SHP77 (cell line): ENCODE measurements at regions not wholly inside any gene's neighbourhood (a gene's known extent, or its start where the extent isn't known, plus 50 kb on each side); places are given as distances from the start of the nearest gene placed in this dataset.

Experiments
- DNase-seq, 2 experiments: peaks; one replicate each; lab custom pipeline; 2025; lab: John Stamatoyannopoulos, UW

- no peak for DNase-seq
Observed at GRCh38 chr2:173822889-173823542, 142.2 kb downstream of the SP3 start.

GRCh38 chr2:173823543-173823939 lies 141.6 kb downstream of the SP3 start:
- DNase-seq = no peak

- no peak for DNase-seq
Observed at GRCh38 chr2:173828189-173829142, 136.7 kb downstream of the SP3 start.

- no peak for DNase-seq
Observed at GRCh38 chr2:173829727-173830126, 135.4 kb downstream of the SP3 start.

GRCh38 chr2:173830170-173830569 lies 135.0 kb downstream of the SP3 start:
- DNase-seq = no peak

GRCh38 chr2:173831312-173832229 lies 133.6 kb downstream of the SP3 start:
- no peak for DNase-seq

GRCh38 chr2:173834141-173834540 lies 131.0 kb downstream of the SP3 start:
- no peak for DNase-seq

GRCh38 chr2:173835726-173836125 lies 129.4 kb downstream of the SP3 start:
- no peak for DNase-seq

- no peak for DNase-seq
Observed at GRCh38 chr2:173841110-173841509, 124.1 kb downstream of the SP3 start.

GRCh38 chr2:173843526-173843925 lies 121.6 kb downstream of the SP3 start:
- no peak for DNase-seq

- DNase-seq = no peak
Observed at GRCh38 chr2:173851141-173851641, 114.0 kb downstream of the SP3 start.

GRCh38 chr2:173854141-173854540 lies 111.0 kb downstream of the SP3 start:
- no peak for DNase-seq

- peak; percentile 33 to 47 for DNase-seq
Observed at GRCh38 chr2:173854840-173855239, 110.3 kb downstream of the SP3 start.

- DNase-seq = no peak
Observed at GRCh38 chr2:173855661-173856060, 109.5 kb downstream of the SP3 start.
